ENCODE measurements at regions not wholly inside any gene's neighbourhood (a gene's known extent, or its start where the extent isn't known, plus 50 kb on each side); places are given as distances from the start of the nearest gene placed in this dataset.

GRCh38 chrX:39667736-39668482 is 429.8 kb downstream of the BCOR start:
- TF ChIP-seq, protein P1, sequence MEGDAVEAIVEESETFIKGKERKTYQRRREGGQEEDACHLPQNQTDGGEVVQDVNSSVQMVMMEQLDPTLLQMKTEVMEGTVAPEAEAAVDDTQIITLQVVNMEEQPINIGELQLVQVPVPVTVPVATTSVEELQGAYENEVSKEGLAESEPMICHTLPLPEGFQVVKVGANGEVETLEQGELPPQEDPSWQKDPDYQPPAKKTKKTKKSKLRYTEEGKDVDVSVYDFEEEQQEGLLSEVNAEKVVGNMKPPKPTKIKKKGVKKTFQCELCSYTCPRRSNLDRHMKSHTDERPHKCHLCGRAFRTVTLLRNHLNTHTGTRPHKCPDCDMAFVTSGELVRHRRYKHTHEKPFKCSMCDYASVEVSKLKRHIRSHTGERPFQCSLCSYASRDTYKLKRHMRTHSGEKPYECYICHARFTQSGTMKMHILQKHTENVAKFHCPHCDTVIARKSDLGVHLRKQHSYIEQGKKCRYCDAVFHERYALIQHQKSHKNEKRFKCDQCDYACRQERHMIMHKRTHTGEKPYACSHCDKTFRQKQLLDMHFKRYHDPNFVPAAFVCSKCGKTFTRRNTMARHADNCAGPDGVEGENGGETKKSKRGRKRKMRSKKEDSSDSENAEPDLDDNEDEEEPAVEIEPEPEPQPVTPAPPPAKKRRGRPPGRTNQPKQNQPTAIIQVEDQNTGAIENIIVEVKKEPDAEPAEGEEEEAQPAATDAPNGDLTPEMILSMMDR (IDR thresholded peaks at IDR 0.05) = no peak
- TF ChIP-seq POLR2A (IDR thresholded peaks at IDR 0.05) = no peak

Measured in body of pancreas (tissue), 4 donors.